PC-3 (cell line): ENCODE measurements at regions not wholly inside any gene's neighbourhood (a gene's known extent, or its start where the extent isn't known, plus 50 kb on each side); places are given as distances from the start of the nearest gene placed in this dataset.

Source experiments
- ATAC-seq: fragments of 200-7000 bp; cut with Tn5 transposase; 2 replicates; pipeline ENCODE4 v1.9.1; 2020; ENCODE audit warnings: mild to moderate bottlenecking, moderate library complexity
- BruUV-seq: library from RNA; stranded (reverse); fragments of 400-500 nt; replicated peaks from 2 replicates; lab custom pipeline; 2021; lab: Mats Ljungman, UMichigan
- CTCF ChIA-PET: fragments of 300-600 bp; sonication (Branson Sonifier 250); formaldehyde crosslinking; loops from one replicate; lab custom pipeline; 2022; ENCODE audit warnings: antibody characterized with exemption; lab: Charles Lee
- POLR2A ChIA-PET: fragments of 300-600 bp; sonication (Branson Sonifier 250); formaldehyde crosslinking; loops from one replicate; lab custom pipeline; 2022; ENCODE audit warnings: antibody characterized with exemption; ENCODE audit not compliant: unreplicated experiment; lab: Charles Lee
- DNase-seq: peaks from one replicate; pipeline ENCODE4 v3.0.0-alpha.2; 2015
- H2AFZ ChIP-seq: fragments of 300-600 bp; sonication (generic); 2 replicates; pipeline ENCODE4 v1.6.0; 2016; ENCODE audit warnings: antibody characterized with exemption, low read length
- H3F3A ChIP-seq: fragments of 300-600 bp; sonication (generic); one replicate; pipeline ENCODE4 v1.6.0; 2017; ENCODE audit warnings: antibody characterized with exemption, low read length, control low read depth, mild to moderate bottlenecking; ENCODE audit not compliant: unreplicated experiment
- H3K27ac ChIP-seq: fragments of 300-600 bp; sonication (generic); 2 replicates; pipeline ENCODE4 v1.5.1; 2016; ENCODE audit warnings: mild to moderate bottlenecking, low read length
- H3K27me3 ChIP-seq: fragments of 300-600 bp; sonication (generic); 2 replicates; pipeline ENCODE4 v1.6.1; 2016; ENCODE audit warnings: low read length, mixed read lengths
- H3K36me3 ChIP-seq: fragments of 300-600 bp; sonication (generic); 2 replicates; pipeline ENCODE4 v1.6.1; 2016; ENCODE audit warnings: low read depth, mixed run types, low read length, mixed read lengths
- H3K4me1 ChIP-seq: fragments of 300-600 bp; sonication (generic); 2 replicates; pipeline ENCODE4 v1.5.1; 2016; ENCODE audit warnings: low read length; ENCODE audit not compliant: insufficient read depth
- H3K4me2 ChIP-seq: fragments of 300-600 bp; sonication (generic); 2 replicates; pipeline ENCODE4 v1.6.0; 2016; ENCODE audit warnings: low read length
- H3K4me3 ChIP-seq: fragments of 300-600 bp; sonication (generic); 2 replicates; pipeline ENCODE4 v1.5.1; 2016; ENCODE audit warnings: mild to moderate bottlenecking, low read length, mixed read lengths
- H3K79me2 ChIP-seq: fragments of 300-600 bp; sonication (generic); 2 replicates; pipeline ENCODE4 v1.6.1; 2017; ENCODE audit warnings: low read length, mixed read lengths
- H3K9ac ChIP-seq: fragments of 300-600 bp; sonication (generic); 2 replicates; pipeline ENCODE4 v1.6.0; 2016; ENCODE audit warnings: mild to moderate bottlenecking, low read length
- H3K9me2 ChIP-seq: fragments of 300-600 bp; sonication (generic); replicated peaks from 2 replicates; pipeline ENCODE4 v1.6.1; 2016; ENCODE audit warnings: mixed run types, low read length, mixed read lengths
- H3K9me3 ChIP-seq: fragments of 300-600 bp; sonication (generic); 2 replicates; pipeline ENCODE4 v1.6.1; 2016; ENCODE audit warnings: low read length, mixed read lengths
- H4K20me1 ChIP-seq: fragments of 300-600 bp; sonication (generic); 2 replicates; pipeline ENCODE4 v1.6.1; 2016; ENCODE audit warnings: low read length, mixed read lengths
- EZH2 ChIP-seq: fragments of 300-600 bp; sonication (generic); IDR thresholded peaks from one replicate; pipeline ENCODE4 v1.6.1; 2017; ENCODE audit warnings: antibody characterized with exemption, mild to moderate bottlenecking, low read length; ENCODE audit not compliant: unreplicated experiment
- EZH2phosphoT487 ChIP-seq: fragments of 300-600 bp; sonication (generic); IDR thresholded peaks from 2 replicates; pipeline ENCODE4 v1.6.1; 2018; ENCODE audit warnings: mild to moderate bottlenecking, antibody characterized with exemption, low read length, borderline replicate concordance
- intact Hi-C: fragments of 100-400 bp; cut with micrococcal nuclease; formaldehyde crosslinking; loops from 2 replicates; pipeline ENCODE4 v1.9.0; 2023
- TF ChIP-seq, protein P1 (sequence below): fragments of 300-600 bp; sonication (generic); conservative IDR thresholded peaks from 2 replicates; pipeline ENCODE4 v1.5.1; 2017; ENCODE audit warnings: antibody characterized with exemption, low read depth, mild to moderate bottlenecking, low read length

DNA sequence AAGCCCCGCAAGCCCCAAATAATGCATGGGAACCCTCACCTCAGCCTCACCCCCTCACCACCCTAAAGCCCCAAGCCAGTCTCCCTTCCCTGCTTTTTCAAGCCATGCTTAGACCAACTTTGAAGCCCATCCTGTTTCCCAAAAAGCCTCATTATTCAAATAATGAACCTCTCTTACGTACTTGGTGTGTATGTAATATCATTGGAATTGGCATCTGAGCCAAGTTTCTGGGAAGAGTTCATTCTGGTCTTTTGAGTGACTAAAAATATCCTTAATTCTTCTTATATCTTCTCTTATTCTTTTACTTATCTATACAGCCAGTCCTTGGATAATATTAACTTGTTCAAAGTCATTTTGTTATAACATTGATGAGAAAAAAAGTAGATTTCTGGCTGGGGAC lies 875.8 kb upstream of the SLIT2 start:
- no peaks in the 10 kb centered on the region for H3K9me2 ChIP-seq
- peaks cover 9% of the 10 kb centered on the region for H3F3A ChIP-seq
- ATAC-seq, result no peak
- intact Hi-C loops, result no loop called here
- no peak overlapping the region for H3K4me3 ChIP-seq
- H4K20me1 ChIP-seq, result no peaks in the 10 kb centered on the region
- H3K27me3 ChIP-seq, result no peaks in the 10 kb centered on the region
- CTCF ChIA-PET, result no interaction called here
- peaks cover 22% of the 10 kb centered on the region for H3K4me1 ChIP-seq
- no peak overlapping the region for H3K4me2 ChIP-seq
- no peak overlapping the region for H3K27ac ChIP-seq
- H3K36me3 ChIP-seq, result no peaks in the 10 kb centered on the region
- no peak overlapping the region for H2AFZ ChIP-seq
- H3K9ac ChIP-seq, result no peak overlapping the region
- H3K79me2 ChIP-seq, result no peaks in the 10 kb centered on the region
- POLR2A ChIA-PET, result no interaction called here
- TF ChIP-seq, protein P1, sequence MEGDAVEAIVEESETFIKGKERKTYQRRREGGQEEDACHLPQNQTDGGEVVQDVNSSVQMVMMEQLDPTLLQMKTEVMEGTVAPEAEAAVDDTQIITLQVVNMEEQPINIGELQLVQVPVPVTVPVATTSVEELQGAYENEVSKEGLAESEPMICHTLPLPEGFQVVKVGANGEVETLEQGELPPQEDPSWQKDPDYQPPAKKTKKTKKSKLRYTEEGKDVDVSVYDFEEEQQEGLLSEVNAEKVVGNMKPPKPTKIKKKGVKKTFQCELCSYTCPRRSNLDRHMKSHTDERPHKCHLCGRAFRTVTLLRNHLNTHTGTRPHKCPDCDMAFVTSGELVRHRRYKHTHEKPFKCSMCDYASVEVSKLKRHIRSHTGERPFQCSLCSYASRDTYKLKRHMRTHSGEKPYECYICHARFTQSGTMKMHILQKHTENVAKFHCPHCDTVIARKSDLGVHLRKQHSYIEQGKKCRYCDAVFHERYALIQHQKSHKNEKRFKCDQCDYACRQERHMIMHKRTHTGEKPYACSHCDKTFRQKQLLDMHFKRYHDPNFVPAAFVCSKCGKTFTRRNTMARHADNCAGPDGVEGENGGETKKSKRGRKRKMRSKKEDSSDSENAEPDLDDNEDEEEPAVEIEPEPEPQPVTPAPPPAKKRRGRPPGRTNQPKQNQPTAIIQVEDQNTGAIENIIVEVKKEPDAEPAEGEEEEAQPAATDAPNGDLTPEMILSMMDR, result no peak
- TF ChIP-seq EZH2phosphoT487 (no peak), EZH2 (no peak)
- no peaks in the 10 kb centered on the region for H3K9me3 ChIP-seq
- DNase-seq, result no peak
- no TSS peak for BruUV-seq

GRCh38 chr4:19375136-19375804 lies 876.4 kb upstream of the SLIT2 start:
- Histone ChIP-seq H3K9me2 (no peaks in the 10 kb centered on the region), H2AFZ (no peak overlapping the region), H3K79me2 (no peaks in the 10 kb centered on the region), H3K9me3 (no peaks in the 10 kb centered on the region), H3K4me3 (no peak overlapping the region), H3K27me3 (no peaks in the 10 kb centered on the region), H4K20me1 (no peaks in the 10 kb centered on the region), H3K4me2 (no peak overlapping the region), H3K4me1 (peaks cover 15% of the 10 kb centered on the region), H3K27ac (no peak overlapping the region), H3F3A (peaks cover 3% of the 10 kb centered on the region), H3K9ac (no peak overlapping the region), H3K36me3 (no peaks in the 10 kb centered on the region)
- BruUV-seq, result no TSS peak
- intact Hi-C loops, result no loop called here
- TF ChIP-seq EZH2 (no peak), EZH2phosphoT487 (no peak)
- TF ChIP-seq, protein P1, result no peak
- ATAC-seq, result no peak
- DNase-seq, result peak; percentile 39
- POLR2A ChIA-PET, result no interaction called here
- CTCF ChIA-PET, result no interaction called here

- Histone ChIP-seq H3K9me2 (no peaks in the 10 kb centered on the region), H3K79me2 (no peaks in the 10 kb centered on the region), H3K27me3 (no peaks in the 10 kb centered on the region), H3K4me2 (no peak overlapping the region), H2AFZ (no peak overlapping the region), H3K4me1 (no peaks in the 10 kb centered on the region), H3K9me3 (no peaks in the 10 kb centered on the region), H3F3A (no peaks in the 10 kb centered on the region), H3K36me3 (no peaks in the 10 kb centered on the region), H3K27ac (no peak overlapping the region), H3K4me3 (no peak overlapping the region), H3K9ac (no peak overlapping the region), H4K20me1 (no peaks in the 10 kb centered on the region)
- ChIA-PET POLR2A (no interaction called here), CTCF (no interaction called here)
- no TSS peak for BruUV-seq
- ATAC-seq, result no peak
- TF ChIP-seq, protein P1, result no peak
- TF ChIP-seq EZH2phosphoT487, result no peak
- TF ChIP-seq EZH2, result no peak
- intact Hi-C loops, result no loop called here
- no peak for DNase-seq
Measured at GRCh38 chr4:19372390-19372789, 879.3 kb upstream of the SLIT2 start.
